NCI-H446 (cell line): ENCODE measurements at regions not wholly inside any gene's neighbourhood (a gene's known extent, or its start where the extent isn't known, plus 50 kb on each side); places are given as distances from the start of the nearest gene placed in this dataset.

Experiments used
- DNase-seq, 2 experiments: peaks; one replicate each; lab custom pipeline; 2025; lab: John Stamatoyannopoulos, UW

GRCh38 chr13:73616861-73617260 is 517.3 kb downstream of the KLF12 start:
- DNase-seq: no peak

GRCh38 chr13:73610799-73611592 is 523.2 kb downstream of the KLF12 start:
- DNase-seq: no peak

GRCh38 chr13:73608711-73609485 is 525.3 kb downstream of the KLF12 start:
- DNase-seq: no peak

GRCh38 chr13:73608157-73608516 is 526.1 kb downstream of the KLF12 start:
- DNase-seq: no peak

- DNase-seq: no peak
These were observed 526.6 kb downstream of the KLF12 start for GRCh38 chr13:73607489-73608156.

GRCh38 chr13:73603646-73604045 is 530.6 kb downstream of the KLF12 start:
- DNase-seq: no peak

GRCh38 chr13:73602295-73602694 is 531.9 kb downstream of the KLF12 start:
- no peak for DNase-seq

- no peak for DNase-seq
These were observed 532.5 kb downstream of the KLF12 start for GRCh38 chr13:73601708-73602107.

GRCh38 chr13:73599232-73600128 is 534.7 kb downstream of the KLF12 start:
- no peak for DNase-seq

- no peak for DNase-seq
These were observed 536.0 kb downstream of the KLF12 start for GRCh38 chr13:73598020-73598712.

GRCh38 chr13:73596382-73596781 is 537.6 kb downstream of the KLF5 start:
- no peak for DNase-seq

- no peak for DNase-seq
These were observed 534.5 kb downstream of the KLF5 start for GRCh38 chr13:73593199-73593765.

- DNase-seq: no peak
These were observed 533.1 kb downstream of the KLF5 start for GRCh38 chr13:73591861-73592260.

GRCh38 chr13:73590795-73591194 is 532.0 kb downstream of the KLF5 start:
- no peak for DNase-seq

- DNase-seq: no peak
These were observed 526.4 kb downstream of the KLF5 start for GRCh38 chr13:73585236-73585635.

GRCh38 chr13:73583331-73583730 is 524.5 kb downstream of the KLF5 start:
- DNase-seq: no peak

- no peak for DNase-seq
These were observed 521.9 kb downstream of the KLF5 start for GRCh38 chr13:73580513-73581267.

- no peak for DNase-seq
These were observed 520.9 kb downstream of the KLF5 start for GRCh38 chr13:73579574-73580274.

- DNase-seq: no peak
These were observed 519.6 kb downstream of the KLF5 start for GRCh38 chr13:73578251-73578875.
